ENCODE measurements at regions not wholly inside any gene's neighbourhood (a gene's known extent, or its start where the extent isn't known, plus 50 kb on each side); places are given as distances from the start of the nearest gene placed in this dataset.

- no peak for FAIRE-seq
- H3K27me3 ChIP-seq (ENCODE audit: insufficient read depth, low read length): no peaks in the 10 kb centered on the region
- no peak for TF ChIP-seq CTCF (IDR thresholded peaks at IDR 0.05; ENCODE audit: insufficient read depth, low read depth, low read length)
- no peak for TF ChIP-seq EZH2 (IDR thresholded peaks at IDR 0.05; ENCODE audit: insufficient read depth, low read length)
- no peak overlapping the region for H3K9ac ChIP-seq (ENCODE audit: low read length)
- H3K27ac Mint-ChIP-seq (ENCODE audit: unreplicated experiment): no peak overlapping the region
- no peaks in the 10 kb centered on the region for H3K36me3 Mint-ChIP-seq (ENCODE audit: low read depth, unreplicated experiment)
- H3K4me1 Mint-ChIP-seq (ENCODE audit: low read depth, unreplicated experiment): peaks cover 2% of the 10 kb centered on the region
- no peak overlapping the region for H3K4me3 ChIP-seq (ENCODE audit: insufficient read depth, low read depth, low read length)
- no peak overlapping the region for H2AFZ ChIP-seq (ENCODE audit: low read depth, low read length)
- no peaks in the 10 kb centered on the region for H3K9me3 Mint-ChIP-seq (ENCODE audit: unreplicated experiment)
- H3K4me2 ChIP-seq (ENCODE audit: low read length): no peak overlapping the region
- no peaks in the 10 kb centered on the region for H4K20me1 ChIP-seq (ENCODE audit: insufficient read depth, low read length)
- H3K27me3 Mint-ChIP-seq (ENCODE audit: low read depth, unreplicated experiment): peaks cover 10% of the 10 kb centered on the region
- no peak overlapping the region for H3K4me3 Mint-ChIP-seq (ENCODE audit: unreplicated experiment)
- peaks cover 10% of the 10 kb centered on the region for H3K4me1 ChIP-seq (ENCODE audit: insufficient read depth, low read length)
- DNase-seq (ENCODE audit: low read depth): no peak
- H3K9me3 ChIP-seq (ENCODE audit: insufficient read depth, low read depth, low read length): no peaks in the 10 kb centered on the region
- no peak overlapping the region for H3K27ac ChIP-seq (ENCODE audit: low read depth, low read length)
- no peaks in the 10 kb centered on the region for H3K36me3 ChIP-seq (ENCODE audit: insufficient read depth, low read length)
- no peaks in the 10 kb centered on the region for H3K79me2 ChIP-seq (ENCODE audit: insufficient read depth, low read length)
Measured at GRCh38 chr6:14642136-14642505, 524.5 kb downstream of the CD83 start.

GRCh38 chr6:14642842-14643241 is 525.3 kb downstream of the CD83 start:
- H3K27ac Mint-ChIP-seq (ENCODE audit: unreplicated experiment): no peak overlapping the region
- H3K4me3 Mint-ChIP-seq (ENCODE audit: unreplicated experiment): no peak overlapping the region

More at GRCh38 chr6:14642842-14643241, 525.3 kb downstream of the CD83 start:
- FAIRE-seq (no peak), DNase-seq (ENCODE audit: low read depth) (peak; percentile 5)
- Histone ChIP-seq H3K9me3 (ENCODE audit: insufficient read depth, low read depth, low read length) (no peaks in the 10 kb centered on the region), H3K79me2 (ENCODE audit: insufficient read depth, low read length) (no peaks in the 10 kb centered on the region), H3K4me1 (ENCODE audit: insufficient read depth, low read length) (peaks cover 10% of the 10 kb centered on the region), H4K20me1 (ENCODE audit: insufficient read depth, low read length) (no peaks in the 10 kb centered on the region), H3K27ac (ENCODE audit: low read depth, low read length) (no peak overlapping the region), H3K36me3 (ENCODE audit: insufficient read depth, low read length) (no peaks in the 10 kb centered on the region), H2AFZ (ENCODE audit: low read depth, low read length) (no peak overlapping the region), H3K4me2 (ENCODE audit: low read length) (no peak overlapping the region), H3K4me3 (ENCODE audit: insufficient read depth, low read depth, low read length) (no peak overlapping the region), H3K9ac (ENCODE audit: low read length) (no peak overlapping the region), H3K27me3 (ENCODE audit: insufficient read depth, low read length) (no peaks in the 10 kb centered on the region)
- no peaks in the 10 kb centered on the region for H3K9me3 Mint-ChIP-seq (ENCODE audit: unreplicated experiment)
- TF ChIP-seq CTCF (IDR thresholded peaks at IDR 0.05; ENCODE audit: insufficient read depth, low read depth, low read length): no peak
- no peak for TF ChIP-seq EZH2 (IDR thresholded peaks at IDR 0.05; ENCODE audit: insufficient read depth, low read length)
- peaks cover 10% of the 10 kb centered on the region for H3K27me3 Mint-ChIP-seq (ENCODE audit: low read depth, unreplicated experiment)
- H3K36me3 Mint-ChIP-seq (ENCODE audit: low read depth, unreplicated experiment): no peaks in the 10 kb centered on the region
- peaks cover 2% of the 10 kb centered on the region for H3K4me1 Mint-ChIP-seq (ENCODE audit: low read depth, unreplicated experiment)
